ENCODE measurements at regions not wholly inside any gene's neighbourhood (a gene's known extent, or its start where the extent isn't known, plus 50 kb on each side); places are given as distances from the start of the nearest gene placed in this dataset.
"Not testable (repeated sequence)": the region's sequence is repeated elsewhere in the genome, so short reads cannot be mapped to it uniquely, and the experiment has no call there.

- no peak overlapping the region for H3K4me3 ChIP-seq
- TF ChIP-seq CTCF (IDR thresholded peaks at IDR 0.05): no peak
- H3K9me3 ChIP-seq: no peaks in the 10 kb centered on the region
- H3K27me3 ChIP-seq: no peaks in the 10 kb centered on the region
- H3K36me3 ChIP-seq: no peaks in the 10 kb centered on the region
- no peaks in the 10 kb centered on the region for H3K4me1 ChIP-seq
- H3K27ac ChIP-seq: no peak overlapping the region
- intact Hi-C loops (cut with DNase I): no loop called here
- DNase-seq (ENCODE audit: low spot score in 2 of 2): no peak
Measured at GRCh38 chr21:17711896-17712295, 99.2 kb upstream of the BTG3 start.

GRCh38 chr21:17709266-17709611 lies 96.5 kb upstream of the BTG3 start:
- no peaks in the 10 kb centered on the region for H3K27me3 ChIP-seq
- H3K36me3 ChIP-seq: no peaks in the 10 kb centered on the region
- H3K27ac ChIP-seq: no peak overlapping the region
- no peak for DNase-seq (ENCODE audit: low spot score in 2 of 2)
- H3K9me3 ChIP-seq: no peaks in the 10 kb centered on the region
- no peaks in the 10 kb centered on the region for H3K4me1 ChIP-seq
- intact Hi-C loops (cut with DNase I): no loop called here
- no peak for TF ChIP-seq CTCF (IDR thresholded peaks at IDR 0.05)
- no peak overlapping the region for H3K4me3 ChIP-seq

GRCh38 chr21:17708522-17709265 lies 96.0 kb upstream of the BTG3 start:
- Histone ChIP-seq H3K36me3 (no peaks in the 10 kb centered on the region), H3K27ac (no peak overlapping the region), H3K27me3 (no peaks in the 10 kb centered on the region), H3K4me3 (no peak overlapping the region), H3K4me1 (no peaks in the 10 kb centered on the region), H3K9me3 (no peaks in the 10 kb centered on the region)
- no peak for TF ChIP-seq CTCF (IDR thresholded peaks at IDR 0.05)
- intact Hi-C loops (cut with DNase I): no loop called here
- no peak for DNase-seq (ENCODE audit: low spot score in 2 of 2)

GRCh38 chr21:17699524-17700189 lies 87.0 kb upstream of the BTG3 start:
- Histone ChIP-seq H3K36me3 (no peaks in the 10 kb centered on the region), H3K9me3 (no peaks in the 10 kb centered on the region), H3K27me3 (no peaks in the 10 kb centered on the region), H3K27ac (no peak overlapping the region), H3K4me3 (no peak overlapping the region), H3K4me1 (no peaks in the 10 kb centered on the region)
- intact Hi-C loops (cut with DNase I): no loop called here
- no peak for TF ChIP-seq CTCF (IDR thresholded peaks at IDR 0.05)
- no peak for DNase-seq (ENCODE audit: low spot score in 2 of 2)

GRCh38 chr21:17697473-17697872 lies 84.8 kb upstream of the BTG3 start:
- Histone ChIP-seq H3K27me3 (no peaks in the 10 kb centered on the region), H3K4me1 (no peaks in the 10 kb centered on the region), H3K36me3 (no peaks in the 10 kb centered on the region), H3K4me3 (no peak overlapping the region), H3K27ac (no peak overlapping the region), H3K9me3 (no peaks in the 10 kb centered on the region)
- intact Hi-C loops (cut with DNase I): no loop called here
- no peak for DNase-seq (ENCODE audit: low spot score in 2 of 2)
- no peak for TF ChIP-seq CTCF (IDR thresholded peaks at IDR 0.05)

- H3K4me1 ChIP-seq; DNase-seq (ENCODE audit: low spot score in 2 of 2); H3K4me3 ChIP-seq; H3K27ac ChIP-seq; H3K9me3 ChIP-seq; intact Hi-C loops (cut with DNase I); H3K27me3 ChIP-seq; H3K36me3 ChIP-seq: not testable (repeated sequence)
Measured at GRCh38 chr21:17694416-17694815, 81.7 kb upstream of the BTG3 start.
